WTC11 (cell line): ENCODE measurements at regions not wholly inside any gene's neighbourhood (a gene's known extent, or its start where the extent isn't known, plus 50 kb on each side); places are given as distances from the start of the nearest gene placed in this dataset.

Source experiments
- ATAC-seq: fragments of 200-7000 bp; cut with Tn5 transposase; 2 replicates; pipeline ENCODE4 v1.10.0; 2021; ENCODE audit warnings: mild to moderate bottlenecking, moderate library complexity
- CTCF ChIA-PET: fragments of 300-600 bp; sonication (Branson Sonifier 250); formaldehyde crosslinking; loops from one replicate; lab custom pipeline; 2021; ENCODE audit warnings: antibody characterized with exemption; lab: Charles Lee
- POLR2A ChIA-PET: fragments of 350-600 bp; sonication (Branson Sonifier 250); formaldehyde crosslinking; loops from one replicate; lab custom pipeline; 2021; ENCODE audit warnings: antibody characterized with exemption; lab: Charles Lee
- DNase-seq: peaks from one replicate; pipeline ENCODE4 v3.0.0; 2021; ENCODE audit warnings: low spot score
- H3K27ac Mint-ChIP-seq: 2 replicates; pipeline ENCODE4 v1.8.0; 2021; ENCODE audit warnings: mixed read lengths
- H3K27me3 Mint-ChIP-seq: 2 replicates; pipeline ENCODE4 v1.8.0; 2021; ENCODE audit warnings: low read depth, mild to moderate bottlenecking, moderate library complexity, mixed read lengths
- H3K36me3 Mint-ChIP-seq: 2 replicates; pipeline ENCODE4 v1.8.0; 2021; ENCODE audit warnings: mixed read lengths
- H3K4me1 Mint-ChIP-seq: 2 replicates; pipeline ENCODE4 v1.8.0; 2022; ENCODE audit warnings: mixed read lengths
- H3K4me3 Mint-ChIP-seq: 2 replicates; pipeline ENCODE4 v1.8.0; 2021; ENCODE audit warnings: mild to moderate bottlenecking, moderate library complexity, mixed read lengths
- H3K9me3 Mint-ChIP-seq: 2 replicates; pipeline ENCODE4 v1.8.0; 2021; ENCODE audit warnings: mixed read lengths
- ATF6 ChIP-seq: sonication (generic); formaldehyde crosslinking; IDR thresholded peaks from 2 replicates; pipeline ENCODE4 v1.8.1; 2023; ENCODE audit warnings: mild to moderate bottlenecking, missing genetic modification reagents
- CREB1 ChIP-seq: sonication (generic); formaldehyde crosslinking; IDR thresholded peaks from 2 replicates; pipeline ENCODE4 v1.8.0; 2023; ENCODE audit warnings: mild to moderate bottlenecking, missing genetic modification reagents
- E2F1 ChIP-seq: sonication (generic); formaldehyde crosslinking; IDR thresholded peaks from 2 replicates; pipeline ENCODE4 v1.8.0; 2022; ENCODE audit warnings: mild to moderate bottlenecking, missing genetic modification reagents
- ETV6 ChIP-seq: sonication (generic); formaldehyde crosslinking; IDR thresholded peaks from 2 replicates; pipeline ENCODE4 v1.8.1; 2022; ENCODE audit warnings: mild to moderate bottlenecking, missing genetic modification reagents
- FOXJ3 ChIP-seq: sonication (generic); formaldehyde crosslinking; IDR thresholded peaks from 2 replicates; pipeline ENCODE4 v1.9.0; 2021; ENCODE audit warnings: missing genetic modification reagents, mild to moderate bottlenecking, borderline replicate concordance
- FOXK1 ChIP-seq: sonication (generic); formaldehyde crosslinking; IDR thresholded peaks from 2 replicates; pipeline ENCODE4 v1.8.0; 2022; ENCODE audit warnings: mild to moderate bottlenecking, moderate library complexity, missing genetic modification reagents
- GRHL2 ChIP-seq: fragments of 250-450 bp; sonication (Bioruptor Pico); IDR thresholded peaks from 2 replicates; pipeline ENCODE4 v1.8.0; 2022; ENCODE audit warnings: mild to moderate bottlenecking, moderate library complexity; ENCODE audit not compliant: insufficient replicate concordance, severe bottlenecking
- HMGXB4 ChIP-seq: sonication (generic); formaldehyde crosslinking; IDR thresholded peaks from 2 replicates; pipeline ENCODE4 v1.8.1; 2023; ENCODE audit warnings: mild to moderate bottlenecking, moderate library complexity, missing genetic modification reagents
- NFATC4 ChIP-seq: fragments of 250-450 bp; sonication (Bioruptor Pico); IDR thresholded peaks from 2 replicates; pipeline ENCODE4 v1.9.0; 2021; ENCODE audit warnings: mild to moderate bottlenecking
- NFYB ChIP-seq: sonication (generic); formaldehyde crosslinking; conservative IDR thresholded peaks from 2 replicates; pipeline ENCODE4 v1.8.0; 2022; ENCODE audit warnings: low read depth, missing genetic modification reagents
- NR2C2 ChIP-seq: sonication (generic); formaldehyde crosslinking; IDR thresholded peaks from 2 replicates; pipeline ENCODE4 v1.8.0; 2022; ENCODE audit warnings: mild to moderate bottlenecking, missing genetic modification reagents
- PRDM15 ChIP-seq: sonication (generic); formaldehyde crosslinking; IDR thresholded peaks from 2 replicates; pipeline ENCODE4 v1.8.0; 2022; ENCODE audit warnings: missing genetic modification reagents
- ZNF219 ChIP-seq: sonication (generic); formaldehyde crosslinking; IDR thresholded peaks from 2 replicates; pipeline ENCODE4 v1.8.0; 2023; ENCODE audit warnings: missing genetic modification reagents, mild to moderate bottlenecking, borderline replicate concordance
- ZNF396 ChIP-seq: fragments of 250-450 bp; sonication (Bioruptor Pico); IDR thresholded peaks from 2 replicates; pipeline ENCODE4 v1.8.0; 2021; ENCODE audit warnings: mild to moderate bottlenecking, moderate library complexity, borderline replicate concordance
- TF ChIP-seq, protein P1 (sequence below): sonication (generic); formaldehyde crosslinking; IDR thresholded peaks from 2 replicates; pipeline ENCODE4 v1.8.1; 2022; ENCODE audit warnings: mild to moderate bottlenecking, moderate library complexity, missing genetic modification reagents
- TF ChIP-seq, protein P2 (sequence below): fragments of 250-450 bp; sonication (Bioruptor Pico); conservative IDR thresholded peaks from 2 replicates; pipeline ENCODE4 v1.9.0; 2021; ENCODE audit warnings: mild to moderate bottlenecking
- TF ChIP-seq, protein P3 (sequence below): fragments of 200-600 bp; IDR thresholded peaks from 2 replicates; pipeline ENCODE4 v1.8.0; 2022; ENCODE audit warnings: antibody characterized with exemption
- TF ChIP-seq, protein P4 (sequence below): sonication (generic); formaldehyde crosslinking; IDR thresholded peaks from 2 replicates; pipeline ENCODE4 v1.8.1; 2022; ENCODE audit warnings: mild to moderate bottlenecking, missing genetic modification reagents, moderate library complexity, borderline replicate concordance
- TF ChIP-seq, protein P5 (sequence below): fragments of 250-450 bp; sonication (Bioruptor Pico); IDR thresholded peaks from 2 replicates; pipeline ENCODE4 v1.9.0; 2021; ENCODE audit warnings: mild to moderate bottlenecking

- peaks cover 5% of the 10 kb centered on the region for H3K4me1 Mint-ChIP-seq
- no peak overlapping the region for H3K4me3 Mint-ChIP-seq
- H3K9me3 Mint-ChIP-seq: peaks cover 5% of the 10 kb centered on the region; the same call in 1 of the 2 replicates
- DNase-seq (no peak), ATAC-seq (no peak)
- CTCF ChIA-PET: no interaction called here
- POLR2A ChIA-PET: interaction anchor here (0.7 kb wide), 1 partner anchor 8 kb away, joined by 4 read pairs; no protein-coding TSS in a partner anchor
- H3K36me3 Mint-ChIP-seq: no peaks in the 10 kb centered on the region
- H3K27ac Mint-ChIP-seq: no peak overlapping the region
- H3K27me3 Mint-ChIP-seq: no peaks in the 10 kb centered on the region
- no peak for TF ChIP-seq ZNF219 (CRISPR knock-in tag)
- no peak for TF ChIP-seq NFYB (CRISPR knock-in tag)
- TF ChIP-seq, protein P1, sequence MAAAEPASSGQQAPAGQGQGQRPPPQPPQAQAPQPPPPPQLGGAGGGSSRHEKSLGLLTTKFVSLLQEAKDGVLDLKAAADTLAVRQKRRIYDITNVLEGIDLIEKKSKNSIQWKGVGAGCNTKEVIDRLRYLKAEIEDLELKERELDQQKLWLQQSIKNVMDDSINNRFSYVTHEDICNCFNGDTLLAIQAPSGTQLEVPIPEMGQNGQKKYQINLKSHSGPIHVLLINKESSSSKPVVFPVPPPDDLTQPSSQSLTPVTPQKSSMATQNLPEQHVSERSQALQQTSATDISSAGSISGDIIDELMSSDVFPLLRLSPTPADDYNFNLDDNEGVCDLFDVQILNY (CRISPR knock-in tag): no peak
- no peak for TF ChIP-seq ATF6 (CRISPR knock-in tag)
- no peak for TF ChIP-seq ZNF396
- TF ChIP-seq, protein P2, sequence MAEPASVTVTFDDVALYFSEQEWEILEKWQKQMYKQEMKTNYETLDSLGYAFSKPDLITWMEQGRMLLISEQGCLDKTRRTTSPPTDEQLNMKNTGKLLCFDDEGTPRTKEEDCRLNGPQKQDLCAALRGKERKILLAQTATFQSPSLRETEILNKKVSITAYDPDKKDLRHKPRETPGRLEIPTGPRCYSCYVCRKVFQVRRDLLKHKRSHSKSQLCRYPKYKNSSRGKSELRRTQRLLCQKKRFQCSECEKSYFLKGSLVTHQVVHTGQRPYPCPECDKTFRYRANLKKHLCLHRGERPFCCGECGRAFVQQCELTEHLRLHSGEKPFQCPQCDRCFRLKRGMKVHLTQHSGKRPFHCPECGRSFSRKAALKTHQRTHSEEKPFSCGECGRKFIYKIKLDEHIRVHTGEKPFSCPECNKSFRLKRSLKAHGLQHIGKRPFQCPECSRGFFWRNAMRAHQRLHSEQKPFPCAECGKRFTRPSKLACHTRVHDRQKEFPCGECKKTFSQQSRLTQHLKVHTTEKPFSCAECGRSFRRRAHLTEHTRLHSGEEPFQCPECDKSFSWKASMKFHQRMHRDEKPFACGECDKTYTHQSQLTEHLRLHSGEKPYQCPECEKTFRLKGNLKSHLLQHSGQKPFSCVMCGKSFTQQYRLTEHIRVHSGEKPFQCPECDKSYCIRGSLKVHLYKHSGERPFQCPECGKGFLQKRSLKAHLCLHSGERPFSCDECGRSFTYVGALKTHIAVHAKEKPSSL (CRISPR knock-in tag): no peak
- TF ChIP-seq CREB1 (CRISPR knock-in tag): no peak
- TF ChIP-seq, protein P3, sequence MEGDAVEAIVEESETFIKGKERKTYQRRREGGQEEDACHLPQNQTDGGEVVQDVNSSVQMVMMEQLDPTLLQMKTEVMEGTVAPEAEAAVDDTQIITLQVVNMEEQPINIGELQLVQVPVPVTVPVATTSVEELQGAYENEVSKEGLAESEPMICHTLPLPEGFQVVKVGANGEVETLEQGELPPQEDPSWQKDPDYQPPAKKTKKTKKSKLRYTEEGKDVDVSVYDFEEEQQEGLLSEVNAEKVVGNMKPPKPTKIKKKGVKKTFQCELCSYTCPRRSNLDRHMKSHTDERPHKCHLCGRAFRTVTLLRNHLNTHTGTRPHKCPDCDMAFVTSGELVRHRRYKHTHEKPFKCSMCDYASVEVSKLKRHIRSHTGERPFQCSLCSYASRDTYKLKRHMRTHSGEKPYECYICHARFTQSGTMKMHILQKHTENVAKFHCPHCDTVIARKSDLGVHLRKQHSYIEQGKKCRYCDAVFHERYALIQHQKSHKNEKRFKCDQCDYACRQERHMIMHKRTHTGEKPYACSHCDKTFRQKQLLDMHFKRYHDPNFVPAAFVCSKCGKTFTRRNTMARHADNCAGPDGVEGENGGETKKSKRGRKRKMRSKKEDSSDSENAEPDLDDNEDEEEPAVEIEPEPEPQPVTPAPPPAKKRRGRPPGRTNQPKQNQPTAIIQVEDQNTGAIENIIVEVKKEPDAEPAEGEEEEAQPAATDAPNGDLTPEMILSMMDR: no peak
- TF ChIP-seq GRHL2: no peak
- no peak for TF ChIP-seq FOXK1 (CRISPR knock-in tag)
- TF ChIP-seq, protein P4, sequence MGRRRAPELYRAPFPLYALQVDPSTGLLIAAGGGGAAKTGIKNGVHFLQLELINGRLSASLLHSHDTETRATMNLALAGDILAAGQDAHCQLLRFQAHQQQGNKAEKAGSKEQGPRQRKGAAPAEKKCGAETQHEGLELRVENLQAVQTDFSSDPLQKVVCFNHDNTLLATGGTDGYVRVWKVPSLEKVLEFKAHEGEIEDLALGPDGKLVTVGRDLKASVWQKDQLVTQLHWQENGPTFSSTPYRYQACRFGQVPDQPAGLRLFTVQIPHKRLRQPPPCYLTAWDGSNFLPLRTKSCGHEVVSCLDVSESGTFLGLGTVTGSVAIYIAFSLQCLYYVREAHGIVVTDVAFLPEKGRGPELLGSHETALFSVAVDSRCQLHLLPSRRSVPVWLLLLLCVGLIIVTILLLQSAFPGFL (CRISPR knock-in tag): no peak
- TF ChIP-seq ETV6: no peak
- no peak for TF ChIP-seq FOXJ3 (CRISPR knock-in tag)
- no peak for TF ChIP-seq E2F1 (CRISPR knock-in tag)
- no peak for TF ChIP-seq PRDM15
- TF ChIP-seq, protein P5, sequence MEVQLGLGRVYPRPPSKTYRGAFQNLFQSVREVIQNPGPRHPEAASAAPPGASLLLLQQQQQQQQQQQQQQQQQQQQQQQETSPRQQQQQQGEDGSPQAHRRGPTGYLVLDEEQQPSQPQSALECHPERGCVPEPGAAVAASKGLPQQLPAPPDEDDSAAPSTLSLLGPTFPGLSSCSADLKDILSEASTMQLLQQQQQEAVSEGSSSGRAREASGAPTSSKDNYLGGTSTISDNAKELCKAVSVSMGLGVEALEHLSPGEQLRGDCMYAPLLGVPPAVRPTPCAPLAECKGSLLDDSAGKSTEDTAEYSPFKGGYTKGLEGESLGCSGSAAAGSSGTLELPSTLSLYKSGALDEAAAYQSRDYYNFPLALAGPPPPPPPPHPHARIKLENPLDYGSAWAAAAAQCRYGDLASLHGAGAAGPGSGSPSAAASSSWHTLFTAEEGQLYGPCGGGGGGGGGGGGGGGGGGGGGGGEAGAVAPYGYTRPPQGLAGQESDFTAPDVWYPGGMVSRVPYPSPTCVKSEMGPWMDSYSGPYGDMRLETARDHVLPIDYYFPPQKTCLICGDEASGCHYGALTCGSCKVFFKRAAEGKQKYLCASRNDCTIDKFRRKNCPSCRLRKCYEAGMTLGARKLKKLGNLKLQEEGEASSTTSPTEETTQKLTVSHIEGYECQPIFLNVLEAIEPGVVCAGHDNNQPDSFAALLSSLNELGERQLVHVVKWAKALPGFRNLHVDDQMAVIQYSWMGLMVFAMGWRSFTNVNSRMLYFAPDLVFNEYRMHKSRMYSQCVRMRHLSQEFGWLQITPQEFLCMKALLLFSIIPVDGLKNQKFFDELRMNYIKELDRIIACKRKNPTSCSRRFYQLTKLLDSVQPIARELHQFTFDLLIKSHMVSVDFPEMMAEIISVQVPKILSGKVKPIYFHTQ (CRISPR knock-in tag): no peak
- TF ChIP-seq HMGXB4 (CRISPR knock-in tag): no peak
- no peak for TF ChIP-seq NR2C2 (CRISPR knock-in tag)
- no peak for TF ChIP-seq NFATC4 (CRISPR knock-in tag)
Measured at GRCh38 chr2:181812106-181812743, 79.3 kb upstream of the ITPRID2 start.
